GM10266 (cell line): ENCODE measurements at regions not wholly inside any gene's neighbourhood (a gene's known extent, or its start where the extent isn't known, plus 50 kb on each side); places are given as distances from the start of the nearest gene placed in this dataset.

Experiments used
- DNase-seq: peaks from one replicate; pipeline ENCODE4 v3.0.0; 2012; ENCODE audit errors: extremely low spot score
- CTCF ChIP-seq: IDR thresholded peaks from 2 replicates; pipeline ENCODE4 v1.5.1; 2012; ENCODE audit warnings: mild to moderate bottlenecking, low read depth; ENCODE audit not compliant: control insufficient read depth, insufficient read depth; ENCODE audit errors: missing control alignments

- no peak for TF ChIP-seq CTCF
- DNase-seq, result no peak
Measured at GRCh38 chr1:185627761-185628501, 106.3 kb upstream of the HMCN1 start.

DNA sequence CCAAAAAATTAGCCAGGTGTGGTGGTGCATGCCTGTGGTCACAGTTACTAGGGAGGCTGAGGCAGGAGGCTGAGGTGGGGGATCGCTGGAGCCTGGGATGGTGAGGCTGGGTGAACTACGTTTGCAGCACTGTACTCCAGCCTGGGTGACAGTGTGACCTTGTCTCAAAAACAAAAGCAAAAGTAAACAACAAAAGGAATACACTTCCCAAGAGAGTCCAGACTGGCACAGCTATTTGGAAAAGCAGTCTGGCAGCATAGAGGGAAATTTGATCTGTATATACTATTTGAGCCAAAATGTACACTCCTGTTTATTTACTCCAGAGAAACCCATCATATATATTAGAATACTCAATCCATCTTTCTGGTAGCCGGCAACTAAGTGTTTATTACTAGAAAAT is 107.0 kb upstream of the HMCN1 start:
- DNase-seq, result no peak
- no peak for TF ChIP-seq CTCF

- no peak for TF ChIP-seq CTCF
- no peak for DNase-seq
Measured at GRCh38 chr1:185626344-185626743, 107.8 kb upstream of the HMCN1 start.

DNA sequence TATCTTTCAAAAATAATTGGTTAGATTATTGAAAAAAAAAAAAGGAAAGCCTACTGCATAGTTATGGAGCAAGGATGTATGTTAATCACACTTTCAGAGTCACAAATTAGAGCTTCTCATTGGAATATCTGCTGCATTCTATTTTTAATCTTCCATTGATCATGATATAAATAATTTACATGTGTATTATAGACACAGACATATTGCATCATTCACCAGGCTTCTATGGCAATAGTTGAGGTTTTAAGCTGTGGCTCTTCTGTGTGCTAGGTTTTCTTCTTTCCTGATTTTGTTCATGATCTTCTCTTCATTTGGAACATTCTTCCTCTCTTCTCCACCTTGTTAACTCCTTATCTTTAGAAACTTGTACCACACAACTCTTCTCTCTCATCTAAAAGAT is 123.2 kb upstream of the HMCN1 start:
- TF ChIP-seq CTCF, result no peak
- DNase-seq, result no peak

GRCh38 chr1:185608177-185608576 is 126.0 kb upstream of the HMCN1 start:
- TF ChIP-seq CTCF, result no peak
- no peak for DNase-seq

DNA sequence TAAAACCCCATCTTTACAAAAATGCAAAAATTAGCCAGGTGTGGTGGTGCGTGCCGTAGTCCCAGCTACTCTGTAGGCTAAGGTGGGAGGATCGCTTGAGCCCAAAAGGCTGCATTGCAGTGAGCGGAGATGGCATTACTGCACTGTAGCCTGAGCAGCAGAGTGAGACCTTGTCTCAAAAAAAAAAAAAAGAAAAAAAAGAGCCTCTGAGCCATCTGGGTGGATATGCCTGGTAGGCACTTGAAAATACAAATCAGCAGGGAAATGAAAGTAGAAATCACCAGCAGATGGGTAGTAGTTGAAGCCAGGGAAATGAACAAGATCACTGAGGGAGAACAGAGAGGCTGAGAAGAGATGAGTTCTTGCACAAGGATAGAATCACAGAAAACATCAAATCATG is 131.0 kb upstream of the HMCN1 start:
- no peak for DNase-seq
- TF ChIP-seq CTCF, result no peak

GRCh38 chr1:185601189-185601588 is 133.0 kb upstream of the HMCN1 start:
- TF ChIP-seq CTCF, result no peak
- no peak for DNase-seq
